ENCODE measurements at regions not wholly inside any gene's neighbourhood (a gene's known extent, or its start where the extent isn't known, plus 50 kb on each side); places are given as distances from the start of the nearest gene placed in this dataset.
"Not testable (repeated sequence)": the region's sequence is repeated elsewhere in the genome, so short reads cannot be mapped to it uniquely, and the experiment has no call there.

DNA sequence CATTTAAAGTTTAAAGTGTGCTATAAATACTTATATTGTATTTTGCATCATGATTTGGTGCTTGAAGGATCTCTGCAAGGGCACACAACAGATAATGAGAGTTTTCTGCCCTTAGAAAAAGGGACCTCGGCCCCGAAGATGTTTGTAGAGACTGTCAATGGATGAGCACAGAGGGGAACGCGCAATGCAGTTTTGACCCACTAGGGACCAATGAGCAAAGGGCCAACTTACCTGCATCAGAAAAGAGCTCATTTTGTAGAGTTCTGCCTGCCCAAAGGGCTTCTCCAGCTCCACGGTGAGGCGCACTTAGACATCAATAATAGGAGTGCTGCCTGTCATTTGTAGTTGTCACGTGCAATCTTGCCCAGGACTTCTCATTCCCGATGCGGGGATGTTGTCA lies 91.1 kb downstream of the BUB3 start:
- Mint-ChIP-seq H3K36me3 (ENCODE audit: low read depth) (peaks cover 1% of the 10 kb centered on the region), H3K27me3 (no peaks in the 10 kb centered on the region), H3K4me1 (ENCODE audit: low read depth) (peaks cover 20% of the 10 kb centered on the region), H3K9me3 (no peaks in the 10 kb centered on the region), H3K4me3 (no peak overlapping the region), H3K27ac (no peak overlapping the region)
- TF ChIP-seq, protein P1, sequence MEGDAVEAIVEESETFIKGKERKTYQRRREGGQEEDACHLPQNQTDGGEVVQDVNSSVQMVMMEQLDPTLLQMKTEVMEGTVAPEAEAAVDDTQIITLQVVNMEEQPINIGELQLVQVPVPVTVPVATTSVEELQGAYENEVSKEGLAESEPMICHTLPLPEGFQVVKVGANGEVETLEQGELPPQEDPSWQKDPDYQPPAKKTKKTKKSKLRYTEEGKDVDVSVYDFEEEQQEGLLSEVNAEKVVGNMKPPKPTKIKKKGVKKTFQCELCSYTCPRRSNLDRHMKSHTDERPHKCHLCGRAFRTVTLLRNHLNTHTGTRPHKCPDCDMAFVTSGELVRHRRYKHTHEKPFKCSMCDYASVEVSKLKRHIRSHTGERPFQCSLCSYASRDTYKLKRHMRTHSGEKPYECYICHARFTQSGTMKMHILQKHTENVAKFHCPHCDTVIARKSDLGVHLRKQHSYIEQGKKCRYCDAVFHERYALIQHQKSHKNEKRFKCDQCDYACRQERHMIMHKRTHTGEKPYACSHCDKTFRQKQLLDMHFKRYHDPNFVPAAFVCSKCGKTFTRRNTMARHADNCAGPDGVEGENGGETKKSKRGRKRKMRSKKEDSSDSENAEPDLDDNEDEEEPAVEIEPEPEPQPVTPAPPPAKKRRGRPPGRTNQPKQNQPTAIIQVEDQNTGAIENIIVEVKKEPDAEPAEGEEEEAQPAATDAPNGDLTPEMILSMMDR (IDR thresholded peaks at IDR 0.05), result no peak
- intact Hi-C loops (cut with micrococcal nuclease), result no loop called here
- no peak for DNase-seq
- POLR2A ChIA-PET, result no interaction called here
- ATAC-seq, result no peak
- CTCF ChIA-PET, result interaction anchor here (0.7 kb wide), 1 partner anchor 11 kb away, joined by 3 read pairs; no protein-coding TSS in a partner anchor

DNA sequence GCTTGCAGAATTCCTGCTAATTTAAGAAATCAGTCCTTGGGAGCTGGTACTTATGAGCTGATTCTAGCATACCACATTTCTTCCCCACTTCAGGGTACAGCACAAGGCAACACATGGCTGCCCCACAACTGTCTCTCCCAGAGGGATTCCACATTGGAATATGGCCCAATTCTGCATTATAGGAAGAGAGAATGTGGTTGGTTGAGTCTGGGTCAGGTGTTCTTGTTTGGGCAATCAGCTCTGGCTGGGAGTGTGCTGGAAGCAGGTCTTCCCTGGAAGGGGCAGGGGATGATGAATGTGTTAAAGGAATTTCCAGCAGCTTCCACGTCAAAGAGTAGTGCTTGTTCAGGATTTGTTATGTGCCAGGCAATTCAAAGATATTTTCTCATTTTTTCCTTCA lies 95.7 kb downstream of the BUB3 start:
- Mint-ChIP-seq H3K36me3 (ENCODE audit: low read depth) (no peaks in the 10 kb centered on the region), H3K27me3 (no peaks in the 10 kb centered on the region), H3K4me3 (no peak overlapping the region), H3K27ac (no peak overlapping the region), H3K9me3 (no peaks in the 10 kb centered on the region), H3K4me1 (ENCODE audit: low read depth) (no peaks in the 10 kb centered on the region)
- ChIA-PET CTCF (no interaction called here), POLR2A (no interaction called here)
- TF ChIP-seq, protein P1 (IDR thresholded peaks at IDR 0.05), result no peak
- ATAC-seq (no peak), DNase-seq (no peak)
- intact Hi-C loops (cut with micrococcal nuclease), result no loop called here

DNA sequence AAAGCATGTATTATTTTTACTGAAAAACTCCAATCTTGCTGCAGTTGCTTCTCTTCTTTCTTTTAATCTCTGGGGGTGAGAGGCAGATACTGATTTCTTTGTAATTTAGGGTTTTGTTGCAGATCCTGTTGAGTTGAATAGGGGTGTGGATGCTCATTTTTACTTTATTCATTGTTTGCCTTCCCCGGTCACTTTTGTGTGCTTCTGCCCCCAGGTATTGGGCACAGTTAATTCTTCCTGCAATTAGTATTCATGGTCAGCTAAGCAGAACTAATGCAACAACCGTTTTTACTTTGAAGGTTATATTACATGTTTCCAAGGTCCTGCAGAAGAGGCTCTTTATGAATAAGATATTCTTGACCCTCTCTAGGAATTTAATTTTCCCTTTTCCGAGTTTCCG lies 96.4 kb downstream of the BUB3 start:
- intact Hi-C loops (cut with micrococcal nuclease), result no loop called here
- no peaks in the 10 kb centered on the region for H3K27me3 Mint-ChIP-seq
- DNase-seq, result no peak
- H3K36me3 Mint-ChIP-seq (ENCODE audit: low read depth), result no peaks in the 10 kb centered on the region
- H3K27ac Mint-ChIP-seq, result no peak overlapping the region
- TF ChIP-seq, protein P1 (IDR thresholded peaks at IDR 0.05), result no peak
- no peaks in the 10 kb centered on the region for H3K9me3 Mint-ChIP-seq
- ChIA-PET POLR2A (no interaction called here), CTCF (no interaction called here)
- H3K4me1 Mint-ChIP-seq (ENCODE audit: low read depth), result no peaks in the 10 kb centered on the region
- no peak for ATAC-seq
- no peak overlapping the region for H3K4me3 Mint-ChIP-seq

DNA sequence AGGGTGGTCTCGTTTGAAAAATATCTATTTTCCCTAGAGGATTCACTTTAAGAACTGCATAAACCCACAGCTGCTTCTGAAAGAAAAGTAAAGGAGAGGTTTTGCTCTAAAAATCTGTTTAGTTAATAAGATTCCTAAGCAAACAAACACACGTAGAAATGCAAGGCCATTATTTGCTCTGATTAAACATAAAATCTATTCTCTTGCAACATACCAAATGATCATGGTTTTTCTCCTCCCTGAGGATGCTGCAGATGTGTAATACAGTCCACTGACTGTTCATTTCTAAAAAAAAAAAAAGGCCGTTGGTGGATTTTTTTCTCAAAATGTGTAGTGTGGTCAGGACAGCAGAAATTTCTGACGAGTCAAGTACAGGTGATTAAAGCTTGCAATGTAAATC lies 98.6 kb downstream of the BUB3 start:
- Mint-ChIP-seq H3K4me1 (ENCODE audit: low read depth) (no peaks in the 10 kb centered on the region), H3K4me3 (no peak overlapping the region), H3K27me3 (no peaks in the 10 kb centered on the region), H3K27ac (no peak overlapping the region), H3K36me3 (ENCODE audit: low read depth) (no peaks in the 10 kb centered on the region), H3K9me3 (no peaks in the 10 kb centered on the region)
- intact Hi-C loops (cut with micrococcal nuclease), result no loop called here
- ATAC-seq (no peak), DNase-seq (no peak)
- CTCF ChIA-PET, result interaction anchor here (0.8 to 1.0 kb wide), 2 partner anchors 69 to 85 kb away, joined by 3 read pairs; no protein-coding TSS in a partner anchor
- POLR2A ChIA-PET, result interaction anchor here (0.7 kb wide), 1 partner anchor 368 kb away, joined by 3 read pairs; no protein-coding TSS in a partner anchor
- TF ChIP-seq, protein P1 (IDR thresholded peaks at IDR 0.05), result no peak

DNA sequence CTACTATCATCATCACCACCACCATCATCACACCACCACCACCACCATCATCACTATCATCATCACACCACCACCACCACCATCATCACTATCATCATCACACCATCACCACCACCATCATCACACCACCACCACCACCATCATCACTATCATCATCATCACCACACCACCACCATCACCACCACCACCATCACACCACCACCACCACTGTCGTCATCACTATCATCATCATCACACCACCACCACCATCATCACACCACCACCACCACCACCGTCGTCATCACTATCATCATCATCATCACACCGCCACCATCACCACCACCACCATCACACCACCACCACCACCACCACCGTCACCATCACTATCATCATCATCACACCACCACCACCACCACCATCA lies 100.1 kb downstream of the BUB3 start:
- POLR2A ChIA-PET; ATAC-seq; H3K36me3 Mint-ChIP-seq (ENCODE audit: low read depth); intact Hi-C loops (cut with micrococcal nuclease); H3K4me1 Mint-ChIP-seq (ENCODE audit: low read depth); H3K9me3 Mint-ChIP-seq; H3K27ac Mint-ChIP-seq; H3K27me3 Mint-ChIP-seq; CTCF ChIA-PET; H3K4me3 Mint-ChIP-seq: not testable (repeated sequence)
- peak; percentile 8 for DNase-seq
